GM23248 (cell line): ENCODE measurements at regions not wholly inside any gene's neighbourhood (a gene's known extent, or its start where the extent isn't known, plus 50 kb on each side); places are given as distances from the start of the nearest gene placed in this dataset.

Experiments used
- EZH2 ChIP-seq: fragments of 200-600 bp; sonication (generic); IDR thresholded peaks from 2 replicates; pipeline ENCODE4 v1.6.1; 2018; ENCODE audit warnings: antibody characterized with exemption, mild to moderate bottlenecking; ENCODE audit not compliant: insufficient read depth, poor library complexity, severe bottlenecking
- EZH2phosphoT487 ChIP-seq: fragments of 200-600 bp; sonication (generic); IDR thresholded peaks from 2 replicates; pipeline ENCODE4 v1.6.1; 2018; ENCODE audit warnings: antibody characterized with exemption, moderate library complexity, mild to moderate bottlenecking, low read depth; ENCODE audit not compliant: insufficient read depth

DNA sequence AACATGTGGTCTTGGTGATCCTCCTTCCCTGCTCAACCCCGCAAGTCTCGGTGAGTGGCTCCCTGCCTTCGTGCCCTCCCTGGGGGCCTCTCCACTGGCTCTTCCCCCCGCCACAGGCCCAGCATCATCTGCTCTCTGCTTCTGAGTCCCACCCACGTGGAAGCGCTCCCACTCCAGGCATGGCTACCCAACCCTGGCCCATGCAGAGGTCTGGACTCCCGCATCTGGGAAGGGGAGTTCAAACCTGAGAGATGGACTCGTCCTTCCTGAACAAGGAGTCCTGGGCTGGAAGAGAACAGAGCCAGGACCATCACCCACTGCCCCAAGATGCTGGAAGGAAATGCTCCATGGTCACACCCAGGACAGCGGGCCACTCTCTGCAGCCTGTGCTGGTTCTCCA is 90.8 kb downstream of the DHCR7 start:
- TF ChIP-seq EZH2, result no peak
- no peak for TF ChIP-seq EZH2phosphoT487
